ENCODE measurements at regions not wholly inside any gene's neighbourhood (a gene's known extent, or its start where the extent isn't known, plus 50 kb on each side); places are given as distances from the start of the nearest gene placed in this dataset.

DNA sequence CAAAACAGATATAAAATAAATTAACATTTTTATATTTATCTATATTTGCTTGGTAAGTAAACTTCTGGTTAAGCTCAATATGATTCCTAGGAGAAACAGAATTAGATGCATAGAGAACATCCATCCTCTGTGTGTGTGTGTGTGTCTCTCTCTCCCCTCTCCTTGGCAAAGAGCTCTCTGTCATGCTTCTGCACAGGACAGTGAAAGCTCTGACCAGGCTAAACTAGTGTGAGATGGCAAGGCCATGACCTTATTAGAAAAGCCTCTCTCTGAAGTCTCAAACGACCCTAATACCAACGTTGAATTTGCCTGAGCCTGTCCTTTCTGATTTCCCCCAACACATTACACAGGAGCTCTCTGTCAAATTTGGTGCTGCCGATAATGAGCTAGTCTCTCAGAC lies 746.0 kb downstream of the VGLL3 start:
- TF ChIP-seq SIN3A (IDR thresholded peaks at IDR 0.05; ENCODE audit: borderline replicate concordance, insufficient read depth, low read length) (no peak), TAF1 (IDR thresholded peaks at IDR 0.05; ENCODE audit: borderline replicate concordance, insufficient read depth, low read length) (no peak), POLR2AphosphoS5 (IDR thresholded peaks at IDR 0.05; ENCODE audit: low read depth, low read length) (no peak), FOXP2 (optimal IDR thresholded peaks at IDR 0.05; ENCODE audit: borderline replicate concordance, extremely low read depth, extremely low read length, insufficient read depth) (no peak)
- TF ChIP-seq, protein P1, sequence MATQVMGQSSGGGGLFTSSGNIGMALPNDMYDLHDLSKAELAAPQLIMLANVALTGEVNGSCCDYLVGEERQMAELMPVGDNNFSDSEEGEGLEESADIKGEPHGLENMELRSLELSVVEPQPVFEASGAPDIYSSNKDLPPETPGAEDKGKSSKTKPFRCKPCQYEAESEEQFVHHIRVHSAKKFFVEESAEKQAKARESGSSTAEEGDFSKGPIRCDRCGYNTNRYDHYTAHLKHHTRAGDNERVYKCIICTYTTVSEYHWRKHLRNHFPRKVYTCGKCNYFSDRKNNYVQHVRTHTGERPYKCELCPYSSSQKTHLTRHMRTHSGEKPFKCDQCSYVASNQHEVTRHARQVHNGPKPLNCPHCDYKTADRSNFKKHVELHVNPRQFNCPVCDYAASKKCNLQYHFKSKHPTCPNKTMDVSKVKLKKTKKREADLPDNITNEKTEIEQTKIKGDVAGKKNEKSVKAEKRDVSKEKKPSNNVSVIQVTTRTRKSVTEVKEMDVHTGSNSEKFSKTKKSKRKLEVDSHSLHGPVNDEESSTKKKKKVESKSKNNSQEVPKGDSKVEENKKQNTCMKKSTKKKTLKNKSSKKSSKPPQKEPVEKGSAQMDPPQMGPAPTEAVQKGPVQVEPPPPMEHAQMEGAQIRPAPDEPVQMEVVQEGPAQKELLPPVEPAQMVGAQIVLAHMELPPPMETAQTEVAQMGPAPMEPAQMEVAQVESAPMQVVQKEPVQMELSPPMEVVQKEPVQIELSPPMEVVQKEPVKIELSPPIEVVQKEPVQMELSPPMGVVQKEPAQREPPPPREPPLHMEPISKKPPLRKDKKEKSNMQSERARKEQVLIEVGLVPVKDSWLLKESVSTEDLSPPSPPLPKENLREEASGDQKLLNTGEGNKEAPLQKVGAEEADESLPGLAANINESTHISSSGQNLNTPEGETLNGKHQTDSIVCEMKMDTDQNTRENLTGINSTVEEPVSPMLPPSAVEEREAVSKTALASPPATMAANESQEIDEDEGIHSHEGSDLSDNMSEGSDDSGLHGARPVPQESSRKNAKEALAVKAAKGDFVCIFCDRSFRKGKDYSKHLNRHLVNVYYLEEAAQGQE (IDR thresholded peaks at IDR 0.05; ENCODE audit: insufficient read depth in 1 of 2, low read depth in 2 of 2, low read length in 2 of 2): no peak
